ENCODE measurements at regions not wholly inside any gene's neighbourhood (a gene's known extent, or its start where the extent isn't known, plus 50 kb on each side); places are given as distances from the start of the nearest gene placed in this dataset.

GRCh38 chr2:217477583-217477982 lies 525.2 kb downstream of the TNS1 start:
- no peaks in the 10 kb centered on the region for H3K9me3 ChIP-seq (replicated peaks; ENCODE audit: control insufficient read depth, low read depth, low read length)
- peaks cover 4% of the 10 kb centered on the region for H3K4me1 ChIP-seq (ENCODE audit: control insufficient read depth, insufficient read depth, low read length)
- H3K4me3 ChIP-seq (ENCODE audit: low read length) = no peak overlapping the region
- H3K27me3 ChIP-seq (ENCODE audit: control insufficient read depth, insufficient read depth, low read length) = peaks cover 2% of the 10 kb centered on the region
- no peaks in the 10 kb centered on the region for H3K36me3 ChIP-seq (ENCODE audit: control insufficient read depth, insufficient read depth, low read length)
- DNase-seq = no peak
- H3K27ac ChIP-seq (ENCODE audit: low read length) = no peak overlapping the region

GRCh38 chr2:217475791-217476190 lies 527.0 kb downstream of the TNS1 start:
- Histone ChIP-seq H3K9me3 (replicated peaks; ENCODE audit: control insufficient read depth, low read depth, low read length) (no peaks in the 10 kb centered on the region), H3K4me3 (ENCODE audit: low read length) (no peak overlapping the region), H3K27ac (ENCODE audit: low read length) (no peak overlapping the region), H3K36me3 (ENCODE audit: control insufficient read depth, insufficient read depth, low read length) (no peaks in the 10 kb centered on the region), H3K27me3 (ENCODE audit: control insufficient read depth, insufficient read depth, low read length) (peaks cover 2% of the 10 kb centered on the region), H3K4me1 (ENCODE audit: control insufficient read depth, insufficient read depth, low read length) (peaks cover 4% of the 10 kb centered on the region)
- DNase-seq = no peak
- 91% methylated on average over 2 of the region's 4 CpGs for WGBS (ENCODE audit: insufficient coverage)

- no peak for DNase-seq
- Histone ChIP-seq H3K27ac (ENCODE audit: low read length) (no peak overlapping the region), H3K36me3 (ENCODE audit: control insufficient read depth, insufficient read depth, low read length) (no peaks in the 10 kb centered on the region), H3K9me3 (replicated peaks; ENCODE audit: control insufficient read depth, low read depth, low read length) (no peaks in the 10 kb centered on the region), H3K4me3 (ENCODE audit: low read length) (no peak overlapping the region), H3K4me1 (ENCODE audit: control insufficient read depth, insufficient read depth, low read length) (peaks cover 4% of the 10 kb centered on the region), H3K27me3 (ENCODE audit: control insufficient read depth, insufficient read depth, low read length) (peaks cover 2% of the 10 kb centered on the region)
- no CpG with 5 or more reads among the region's 2 CpGs for WGBS (ENCODE audit: insufficient coverage)
These were observed 527.7 kb downstream of the TNS1 start for GRCh38 chr2:217475101-217475500.

GRCh38 chr2:217471319-217471718 lies 531.5 kb downstream of the TNS1 start:
- H3K4me3 ChIP-seq (ENCODE audit: low read length) = no peak overlapping the region
- no peaks in the 10 kb centered on the region for H3K36me3 ChIP-seq (ENCODE audit: control insufficient read depth, insufficient read depth, low read length)
- DNase-seq = peak; percentile 59

GRCh38 chr2:217469203-217469810 lies 533.5 kb downstream of the TNS1 start:
- Histone ChIP-seq H3K27ac (ENCODE audit: low read length) (no peak overlapping the region), H3K27me3 (ENCODE audit: control insufficient read depth, insufficient read depth, low read length) (peaks cover 4% of the 10 kb centered on the region), H3K36me3 (ENCODE audit: control insufficient read depth, insufficient read depth, low read length) (no peaks in the 10 kb centered on the region), H3K4me3 (ENCODE audit: low read length) (no peak overlapping the region), H3K4me1 (ENCODE audit: control insufficient read depth, insufficient read depth, low read length) (peaks cover 13% of the 10 kb centered on the region), H3K9me3 (replicated peaks; ENCODE audit: control insufficient read depth, low read depth, low read length) (no peaks in the 10 kb centered on the region)
- WGBS (ENCODE audit: insufficient coverage) = 100% methylated on average over 1 of the region's 2 CpGs
- DNase-seq = no peak

More at GRCh38 chr2:217471319-217471718, 531.5 kb downstream of the TNS1 start:
- Histone ChIP-seq H3K9me3 (replicated peaks; ENCODE audit: control insufficient read depth, low read depth, low read length) (no peaks in the 10 kb centered on the region), H3K27ac (ENCODE audit: low read length) (no peak overlapping the region), H3K27me3 (ENCODE audit: control insufficient read depth, insufficient read depth, low read length) (peaks cover 2% of the 10 kb centered on the region), H3K4me1 (ENCODE audit: control insufficient read depth, insufficient read depth, low read length) (peaks cover 10% of the 10 kb centered on the region)
- WGBS (ENCODE audit: insufficient coverage) = no CpG with 5 or more reads among the region's 1 CpG

- peaks cover 13% of the 10 kb centered on the region for H3K4me1 ChIP-seq (ENCODE audit: control insufficient read depth, insufficient read depth, low read length)
- no peak overlapping the region for H3K4me3 ChIP-seq (ENCODE audit: low read length)
- H3K27me3 ChIP-seq (ENCODE audit: control insufficient read depth, insufficient read depth, low read length) = peaks cover 2% of the 10 kb centered on the region
- H3K27ac ChIP-seq (ENCODE audit: low read length) = no peak overlapping the region
- DNase-seq = no peak
- H3K9me3 ChIP-seq (replicated peaks; ENCODE audit: control insufficient read depth, low read depth, low read length) = no peaks in the 10 kb centered on the region
- no peaks in the 10 kb centered on the region for H3K36me3 ChIP-seq (ENCODE audit: control insufficient read depth, insufficient read depth, low read length)
- WGBS (ENCODE audit: insufficient coverage) = no CpG with 5 or more reads among the region's 2 CpGs
These were observed 534.6 kb downstream of the TNS1 start for GRCh38 chr2:217468042-217468830.

- WGBS (ENCODE audit: insufficient coverage) = 69% methylated on average over 5 of the region's 8 CpGs
- peak overlapping the region; percentile 68 for H3K27ac ChIP-seq (ENCODE audit: low read length)
- H3K9me3 ChIP-seq (replicated peaks; ENCODE audit: control insufficient read depth, low read depth, low read length) = no peaks in the 10 kb centered on the region
- H3K4me1 ChIP-seq (ENCODE audit: control insufficient read depth, insufficient read depth, low read length) = peaks cover 17% of the 10 kb centered on the region
- H3K27me3 ChIP-seq (ENCODE audit: control insufficient read depth, insufficient read depth, low read length) = peaks cover 2% of the 10 kb centered on the region
- H3K36me3 ChIP-seq (ENCODE audit: control insufficient read depth, insufficient read depth, low read length) = no peaks in the 10 kb centered on the region
- H3K4me3 ChIP-seq (ENCODE audit: low read length) = no peak overlapping the region
- peak; percentile 73 for DNase-seq
These were observed 535.5 kb downstream of the TNS1 start for GRCh38 chr2:217467331-217467730.

- Histone ChIP-seq H3K4me3 (ENCODE audit: low read length) (no peak overlapping the region), H3K9me3 (replicated peaks; ENCODE audit: control insufficient read depth, low read depth, low read length) (no peaks in the 10 kb centered on the region), H3K27me3 (ENCODE audit: control insufficient read depth, insufficient read depth, low read length) (peaks cover 2% of the 10 kb centered on the region), H3K36me3 (ENCODE audit: control insufficient read depth, insufficient read depth, low read length) (no peaks in the 10 kb centered on the region), H3K27ac (ENCODE audit: low read length) (peak overlapping the region; percentile 68), H3K4me1 (ENCODE audit: control insufficient read depth, insufficient read depth, low read length) (peaks cover 20% of the 10 kb centered on the region)
- 50% methylated on average over 2 of the region's 5 CpGs for WGBS (ENCODE audit: insufficient coverage)
- DNase-seq = no peak
These were observed 536.0 kb downstream of the TNS1 start for GRCh38 chr2:217466805-217467204.

GRCh38 chr2:217466104-217466503 lies 536.7 kb downstream of the TNS1 start:
- Histone ChIP-seq H3K27me3 (ENCODE audit: control insufficient read depth, insufficient read depth, low read length) (peaks cover 2% of the 10 kb centered on the region), H3K4me3 (ENCODE audit: low read length) (no peak overlapping the region), H3K9me3 (replicated peaks; ENCODE audit: control insufficient read depth, low read depth, low read length) (no peaks in the 10 kb centered on the region), H3K27ac (ENCODE audit: low read length) (peak overlapping the region; percentile 71), H3K36me3 (ENCODE audit: control insufficient read depth, insufficient read depth, low read length) (no peaks in the 10 kb centered on the region), H3K4me1 (ENCODE audit: control insufficient read depth, insufficient read depth, low read length) (peaks cover 20% of the 10 kb centered on the region)
- peak; percentile 65 for DNase-seq
- WGBS (ENCODE audit: insufficient coverage) = 93% methylated on average over 2 of the region's 4 CpGs

GRCh38 chr2:217465100-217465499 lies 537.7 kb downstream of the TNS1 start:
- no peak for DNase-seq
- Histone ChIP-seq H3K27ac (ENCODE audit: low read length) (no peak overlapping the region), H3K9me3 (replicated peaks; ENCODE audit: control insufficient read depth, low read depth, low read length) (no peaks in the 10 kb centered on the region), H3K27me3 (ENCODE audit: control insufficient read depth, insufficient read depth, low read length) (peaks cover 2% of the 10 kb centered on the region), H3K4me3 (ENCODE audit: low read length) (no peak overlapping the region), H3K36me3 (ENCODE audit: control insufficient read depth, insufficient read depth, low read length) (no peaks in the 10 kb centered on the region), H3K4me1 (ENCODE audit: control insufficient read depth, insufficient read depth, low read length) (peaks cover 20% of the 10 kb centered on the region)
- WGBS (ENCODE audit: insufficient coverage) = 40% methylated on average over 1 of the region's 2 CpGs

All from muscle of leg (tissue), 3 donors.